Ovary (tissue), 7 donors: ENCODE measurements at regions not wholly inside any gene's neighbourhood (a gene's known extent, or its start where the extent isn't known, plus 50 kb on each side); places are given as distances from the start of the nearest gene placed in this dataset.

Source experiments
- DNase-seq, 5 donors: peaks; one replicate each; pipeline ENCODE4 v3.0.0-alpha.2; 2019 to 2020
- H3K27ac ChIP-seq, 2 donors: fragments of 200-600 bp; one replicate each; pipeline versions ENCODE4 v1.5.1 to v1.8.0; 2019 to 2022
- H3K27me3 ChIP-seq: fragments of 200-600 bp; one replicate; pipeline ENCODE4 v1.8.0; 2022
- H3K36me3 ChIP-seq: fragments of 200-600 bp; sonication (generic); one replicate; pipeline ENCODE4 v1.5.1; 2019
- H3K4me1 ChIP-seq: one replicate; pipeline ENCODE4 v1.8.1; 2013; ENCODE audit warnings: mild to moderate bottlenecking, moderate library complexity; ENCODE audit not compliant: insufficient read depth
- H3K4me3 ChIP-seq: fragments of 200-600 bp; sonication (generic); one replicate; pipeline ENCODE4 v1.5.1; 2017
- H3K9me3 ChIP-seq, 2 donors: fragments of 200-600 bp in 1 of 2; sonication (generic) in 1 of 2; one replicate each; pipeline versions ENCODE4 v1.5.1 to v1.8.1; 2013 to 2019; ENCODE audit warnings: mild to moderate bottlenecking in 1 of 2, moderate library complexity in 1 of 2
- CTCF ChIP-seq, 3 donors: fragments of 450-650 bp in 2 of 3; fragments of 200-600 bp in 1 of 3; IDR thresholded peaks; one replicate each; pipeline versions ENCODE4 v1.5.1 to v1.8.0; 2016 to 2022; ENCODE audit warnings: antibody characterized with exemption in 3 of 3, mild to moderate bottlenecking in 1 of 3
- EP300 ChIP-seq: sonication (generic); formaldehyde crosslinking; IDR thresholded peaks from one replicate; pipeline ENCODE4 v1.6.1; 2017; ENCODE audit warnings: antibody characterized with exemption
- POLR2A ChIP-seq: fragments of 450-650 bp; IDR thresholded peaks from one replicate; pipeline ENCODE4 v1.6.1; 2017; ENCODE audit warnings: antibody characterized with exemption, mild to moderate bottlenecking, moderate library complexity
- WGBS, 3 donors: extraction: QIAGEN DNeasy Blood & Tissue Kit in 1 of 3; methylation state at CpG; one replicate each; pipeline versions ENCODE4 v1.1.5 to v1.1.7; 2013 to 2017; 5-methylcytosine and 5-hydroxymethylcytosine counted together
- intact Hi-C, 4 donors: fragments of 100-400 bp; cut with DNase I; formaldehyde crosslinking; loops; one replicate each; pipeline versions ENCODE4 v1.11.0 to v1.15.1; 2022 to 2023
- donor health status: DM: no; HTN: no; CAD: no; lungs with moderate emphysema.
- donor health status: DM: no; HTN: no; CAD: no.
- donor health status: Bipolar disorder and iron deficiency.
- donor health status: DM: no; HTN: no; CAD: no.
- donor health status: DM: yes; HTN: yes; CAD: no.

- Histone ChIP-seq H3K27me3 (no peaks in the 10 kb centered on the region), H3K9me3 (no peaks in the 10 kb centered on the region), H3K27ac (no peak overlapping the region), H3K36me3 (no peaks in the 10 kb centered on the region), H3K4me1 (no peaks in the 10 kb centered on the region), H3K4me3 (no peak overlapping the region)
- TF ChIP-seq EP300: no peak
- TF ChIP-seq CTCF (IDR thresholded peaks at IDR 0.05): no peak
- TF ChIP-seq POLR2A: no peak
- intact Hi-C loops: no loop called here
- no peak for DNase-seq
Measured at GRCh38 chr21:38556390-38556789, 58.1 kb upstream of the ERG start.

- no peak overlapping the region for H3K4me3 ChIP-seq
- TF ChIP-seq CTCF (IDR thresholded peaks at IDR 0.05) (no peak), POLR2A (no peak), EP300 (no peak)
- H3K36me3 ChIP-seq: no peaks in the 10 kb centered on the region
- intact Hi-C loops: no loop called here
- H3K27ac ChIP-seq: no peak overlapping the region
- H3K27me3 ChIP-seq: no peaks in the 10 kb centered on the region
- no peaks in the 10 kb centered on the region for H3K9me3 ChIP-seq
- no peak for DNase-seq
- no peaks in the 10 kb centered on the region for H3K4me1 ChIP-seq
Measured at GRCh38 chr21:38561205-38561604, 62.9 kb upstream of the ERG start.

GRCh38 chr21:38561613-38562581 is 63.6 kb upstream of the ERG start:
- H3K4me3 ChIP-seq: no peak overlapping the region
- TF ChIP-seq POLR2A (no peak), EP300 (no peak), CTCF (IDR thresholded peaks at IDR 0.05) (no peak)
- no peak overlapping the region for H3K27ac ChIP-seq
- intact Hi-C loops: no loop called here
- no peaks in the 10 kb centered on the region for H3K4me1 ChIP-seq
- no peaks in the 10 kb centered on the region for H3K9me3 ChIP-seq
- 67 to 77% (median 71%) methylated on average over 7 of the region's 7 CpGs for WGBS, 3 donors
- DNase-seq: no peak
- H3K36me3 ChIP-seq: no peaks in the 10 kb centered on the region
- H3K27me3 ChIP-seq: no peaks in the 10 kb centered on the region

GRCh38 chr21:38567335-38567969 is 69.2 kb upstream of the ERG start:
- Histone ChIP-seq H3K4me1 (no peaks in the 10 kb centered on the region), H3K36me3 (no peaks in the 10 kb centered on the region), H3K27ac (no peak overlapping the region), H3K4me3 (no peak overlapping the region), H3K9me3 (no peaks in the 10 kb centered on the region), H3K27me3 (no peaks in the 10 kb centered on the region)
- no peak for TF ChIP-seq EP300
- no peak for TF ChIP-seq CTCF (IDR thresholded peaks at IDR 0.05)
- no peak for TF ChIP-seq POLR2A
- peak in 2 of 5 donors; percentile 10 to 18 for DNase-seq
- WGBS, 3 donors: 19 to 26% (median 20%) methylated on average over 17 of the region's 17 CpGs
- intact Hi-C loops: no loop called here
